HepG2 (cell line): ENCODE measurements at regions not wholly inside any gene's neighbourhood (a gene's known extent, or its start where the extent isn't known, plus 50 kb on each side); places are given as distances from the start of the nearest gene placed in this dataset.

Experiments used
- ATAC-seq: fragments of 200-7000 bp; cut with Tn5 transposase; 3 replicates; pipeline ENCODE4 v1.9.1; 2020; ENCODE audit warnings: mild to moderate bottlenecking, moderate library complexity
- BruUV-seq: library from RNA; stranded (reverse); fragments of 400-500 nt; replicated peaks from 2 replicates; lab custom pipeline; 2021; lab: Mats Ljungman, UMichigan
- CTCF ChIA-PET: fragments of 300-600 bp; formaldehyde crosslinking; extraction: SDS; loops from one replicate; lab custom pipeline; 2021; ENCODE audit warnings: low total read pairs, inconsistent platforms, low intra/inter-chr PET ratio; lab: Yijun Ruan, JAX
- POLR2A ChIA-PET: fragments of 350-600 bp; sonication (Branson Sonifier 250); formaldehyde crosslinking; loops from one replicate; lab custom pipeline; 2020; ENCODE audit warnings: antibody characterized with exemption, inconsistent platforms; lab: Yijun Ruan, JAX
- DNase-seq: peaks from one replicate; pipeline ENCODE4 v3.0.0-alpha.2; 2015; ENCODE audit warnings: low spot score
- FAIRE-seq: peaks from 3 replicates; lab custom pipeline; 2011; peaks lifted over from hg19 to GRCh38; lab: Jason Lieb, UNC
- H2AFZ ChIP-seq: one replicate; pipeline ENCODE4 v1.6.1; 2011; ENCODE audit warnings: low read length, inconsistent platforms
- H3K27ac ChIP-seq: fragments of 300-600 bp; 3 replicates; pipeline ENCODE4 v1.8.0; 2011; ENCODE audit warnings: mixed run types, mild to moderate bottlenecking, mixed read lengths, low read length, inconsistent platforms; ENCODE audit not compliant: insufficient read depth; ENCODE audit errors: extremely low read length
- H3K27me3 ChIP-seq, 2 experiments: fragments of 200-600 bp in 1 of 2; 2 replicates in 1 of 2; 3 replicates in 1 of 2; pipeline versions ENCODE4 v1.6.0 to v1.8.0; 2011; ENCODE audit warnings: low read length in 2 of 2, mild to moderate bottlenecking in 2 of 2, moderate library complexity in 2 of 2, inconsistent platforms in 1 of 2; ENCODE audit not compliant: insufficient read depth in 2 of 2, control insufficient read depth in 1 of 2
- H3K36me3 ChIP-seq, 2 experiments: fragments of 200-600 bp in 1 of 2; replicated peaks in 1 of 2; 2 replicates in 1 of 2; 3 replicates in 1 of 2; pipeline versions ENCODE4 v1.5.1 to v1.8.0; 2011; ENCODE audit warnings: low read length in 2 of 2, inconsistent platforms in 1 of 2; ENCODE audit not compliant: insufficient read depth in 2 of 2, control insufficient read depth in 1 of 2
- H3K4me1 ChIP-seq: 2 replicates; pipeline ENCODE4 v1.5.1; 2012; ENCODE audit warnings: low read length, inconsistent platforms; ENCODE audit not compliant: insufficient read depth
- H3K4me2 ChIP-seq: 2 replicates; pipeline ENCODE4 v1.6.0; 2011; ENCODE audit warnings: low read depth, low read length, inconsistent platforms
- H3K4me3 ChIP-seq, 3 experiments: fragments of 200-600 bp in 1 of 3; sonication (generic), shearing (Covaris generic) in 1 of 3; replicated peaks in 1 of 3; 2 replicates each; pipeline ENCODE4 v1.5.1; 2011 to 2016; ENCODE audit warnings: low read length in 3 of 3, inconsistent platforms in 2 of 3, low read depth in 2 of 3, mild to moderate bottlenecking in 2 of 3, control low read depth in 1 of 3, mixed read lengths in 1 of 3; ENCODE audit not compliant: insufficient read depth in 1 of 3
- H3K79me2 ChIP-seq: one replicate; pipeline ENCODE4 v1.6.1; 2011; ENCODE audit warnings: low read length, inconsistent platforms; ENCODE audit not compliant: insufficient read depth
- H3K9ac ChIP-seq: 2 replicates; pipeline ENCODE4 v1.6.0; 2011; ENCODE audit warnings: mild to moderate bottlenecking, low read depth, low read length, inconsistent platforms; ENCODE audit not compliant: insufficient read depth
- H3K9me3 ChIP-seq: 2 replicates; pipeline ENCODE4 v1.5.1; 2012; ENCODE audit warnings: mild to moderate bottlenecking, low read length
- H4K20me1 ChIP-seq: 2 replicates; pipeline ENCODE4 v1.6.0; 2011; ENCODE audit warnings: inconsistent platforms, mild to moderate bottlenecking, low read length, moderate library complexity; ENCODE audit not compliant: insufficient read depth
- ATF6 ChIP-seq: sonication (generic); formaldehyde crosslinking; conservative IDR thresholded peaks from 2 replicates; pipeline ENCODE4 v1.4.0; 2020; ENCODE audit warnings: missing genetic modification reagents
- KAT8 ChIP-seq: IDR thresholded peaks from 2 replicates; pipeline ENCODE4 v1.6.1; 2016; ENCODE audit warnings: missing genetic modification reagents, missing compliant biosample characterization
- KLF13 ChIP-seq: sonication (generic); formaldehyde crosslinking; IDR thresholded peaks from 2 replicates; pipeline ENCODE4 v1.4.0; 2020; ENCODE audit warnings: mild to moderate bottlenecking, missing genetic modification reagents
- LRRFIP1 ChIP-seq: sonication (generic); formaldehyde crosslinking; conservative IDR thresholded peaks from 2 replicates; pipeline ENCODE4 v1.4.0; 2020; ENCODE audit warnings: missing genetic modification reagents
- NR1H2 ChIP-seq: sonication (generic); formaldehyde crosslinking; IDR thresholded peaks from 2 replicates; pipeline ENCODE4 v1.8.1; 2022; ENCODE audit warnings: low read depth, missing genetic modification reagents, borderline replicate concordance
- PPARG ChIP-seq: conservative IDR thresholded peaks from 2 replicates; pipeline ENCODE4 v1.6.1; 2016; ENCODE audit warnings: missing biosample characterization, missing genetic modification reagents
- TOE1 ChIP-seq: sonication (generic); formaldehyde crosslinking; IDR thresholded peaks from 2 replicates; pipeline ENCODE4 v1.4.0; 2020; ENCODE audit warnings: mild to moderate bottlenecking, missing genetic modification reagents
- WGBS: methylation state at CpG from one replicate; pipeline ENCODE4 v1.1.6; 2017; ENCODE audit warnings: low lambda C conversion rate; 5-methylcytosine and 5-hydroxymethylcytosine counted together
- in situ Hi-C: cut with HindIII; loops from 2 replicates; pipeline ENCODE4 v1.10.0; 2017; ENCODE audit warnings: low pct_unique_long_range_greater_than_20kb; ENCODE audit not compliant: extremely low pct_ligation_motif_present
- intact Hi-C: fragments of 100-400 bp; cut with micrococcal nuclease; formaldehyde crosslinking; loops from one replicate; pipeline ENCODE4 v1.10.0; 2022; ENCODE audit not compliant: unreplicated experiment
- TF ChIP-seq, protein P1 (sequence below): sonication (generic); formaldehyde crosslinking; IDR thresholded peaks from 2 replicates; pipeline ENCODE4 v1.4.0; 2020; ENCODE audit warnings: mild to moderate bottlenecking, missing genetic modification reagents

DNA sequence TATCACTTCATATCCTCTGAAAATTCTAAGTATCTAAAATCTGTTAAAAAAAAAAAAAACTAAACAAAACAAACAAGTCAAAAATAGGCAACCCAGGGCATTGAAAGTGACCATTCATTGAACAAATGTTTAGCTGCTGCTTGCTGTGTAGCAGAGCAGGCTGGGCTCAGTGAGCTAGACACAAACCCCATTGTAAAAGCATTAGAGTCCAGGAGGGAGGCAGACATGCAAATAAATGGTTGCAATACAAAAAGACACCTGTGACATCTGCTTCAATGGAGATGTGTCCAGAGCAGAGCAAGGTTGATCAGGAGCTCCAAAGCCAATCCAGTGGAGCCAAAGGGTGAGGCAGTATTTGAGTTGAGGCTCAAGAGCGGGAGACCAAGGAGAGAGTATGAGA lies 267.3 kb upstream of the GATB start:
- Histone ChIP-seq H3K9me3 (no peaks in the 10 kb centered on the region), H3K27me3 (no peaks in the 10 kb centered on the region; a peak in 2 of 5 replicates), H4K20me1 (no peaks in the 10 kb centered on the region), H3K9ac (no peak overlapping the region), H3K4me3 (no peak overlapping the region), H3K4me1 (no peaks in the 10 kb centered on the region), H3K27ac (no peak overlapping the region), H2AFZ (no peak overlapping the region), H3K79me2 (no peaks in the 10 kb centered on the region), H3K4me2 (no peak overlapping the region), H3K36me3 (no peaks in the 10 kb centered on the region)
- FAIRE-seq: no peak
- WGBS: 0% methylated on average over 1 of the region's 1 CpG
- ChIA-PET POLR2A (no interaction called here), CTCF (no interaction called here)
- DNase-seq: no peak
- in situ Hi-C loops (no loop called here), intact Hi-C loops (no loop called here)
- no TSS peak for BruUV-seq
- no peak for ATAC-seq
- TF ChIP-seq NR1H2 (no peak), KAT8 (CRISPR knock-in tag) (no peak), LRRFIP1 (no peak), TOE1 (CRISPR knock-in tag) (no peak), KLF13 (CRISPR knock-in tag) (no peak), ATF6 (no peak), PPARG (CRISPR knock-in tag) (no peak)
- TF ChIP-seq, protein P1, sequence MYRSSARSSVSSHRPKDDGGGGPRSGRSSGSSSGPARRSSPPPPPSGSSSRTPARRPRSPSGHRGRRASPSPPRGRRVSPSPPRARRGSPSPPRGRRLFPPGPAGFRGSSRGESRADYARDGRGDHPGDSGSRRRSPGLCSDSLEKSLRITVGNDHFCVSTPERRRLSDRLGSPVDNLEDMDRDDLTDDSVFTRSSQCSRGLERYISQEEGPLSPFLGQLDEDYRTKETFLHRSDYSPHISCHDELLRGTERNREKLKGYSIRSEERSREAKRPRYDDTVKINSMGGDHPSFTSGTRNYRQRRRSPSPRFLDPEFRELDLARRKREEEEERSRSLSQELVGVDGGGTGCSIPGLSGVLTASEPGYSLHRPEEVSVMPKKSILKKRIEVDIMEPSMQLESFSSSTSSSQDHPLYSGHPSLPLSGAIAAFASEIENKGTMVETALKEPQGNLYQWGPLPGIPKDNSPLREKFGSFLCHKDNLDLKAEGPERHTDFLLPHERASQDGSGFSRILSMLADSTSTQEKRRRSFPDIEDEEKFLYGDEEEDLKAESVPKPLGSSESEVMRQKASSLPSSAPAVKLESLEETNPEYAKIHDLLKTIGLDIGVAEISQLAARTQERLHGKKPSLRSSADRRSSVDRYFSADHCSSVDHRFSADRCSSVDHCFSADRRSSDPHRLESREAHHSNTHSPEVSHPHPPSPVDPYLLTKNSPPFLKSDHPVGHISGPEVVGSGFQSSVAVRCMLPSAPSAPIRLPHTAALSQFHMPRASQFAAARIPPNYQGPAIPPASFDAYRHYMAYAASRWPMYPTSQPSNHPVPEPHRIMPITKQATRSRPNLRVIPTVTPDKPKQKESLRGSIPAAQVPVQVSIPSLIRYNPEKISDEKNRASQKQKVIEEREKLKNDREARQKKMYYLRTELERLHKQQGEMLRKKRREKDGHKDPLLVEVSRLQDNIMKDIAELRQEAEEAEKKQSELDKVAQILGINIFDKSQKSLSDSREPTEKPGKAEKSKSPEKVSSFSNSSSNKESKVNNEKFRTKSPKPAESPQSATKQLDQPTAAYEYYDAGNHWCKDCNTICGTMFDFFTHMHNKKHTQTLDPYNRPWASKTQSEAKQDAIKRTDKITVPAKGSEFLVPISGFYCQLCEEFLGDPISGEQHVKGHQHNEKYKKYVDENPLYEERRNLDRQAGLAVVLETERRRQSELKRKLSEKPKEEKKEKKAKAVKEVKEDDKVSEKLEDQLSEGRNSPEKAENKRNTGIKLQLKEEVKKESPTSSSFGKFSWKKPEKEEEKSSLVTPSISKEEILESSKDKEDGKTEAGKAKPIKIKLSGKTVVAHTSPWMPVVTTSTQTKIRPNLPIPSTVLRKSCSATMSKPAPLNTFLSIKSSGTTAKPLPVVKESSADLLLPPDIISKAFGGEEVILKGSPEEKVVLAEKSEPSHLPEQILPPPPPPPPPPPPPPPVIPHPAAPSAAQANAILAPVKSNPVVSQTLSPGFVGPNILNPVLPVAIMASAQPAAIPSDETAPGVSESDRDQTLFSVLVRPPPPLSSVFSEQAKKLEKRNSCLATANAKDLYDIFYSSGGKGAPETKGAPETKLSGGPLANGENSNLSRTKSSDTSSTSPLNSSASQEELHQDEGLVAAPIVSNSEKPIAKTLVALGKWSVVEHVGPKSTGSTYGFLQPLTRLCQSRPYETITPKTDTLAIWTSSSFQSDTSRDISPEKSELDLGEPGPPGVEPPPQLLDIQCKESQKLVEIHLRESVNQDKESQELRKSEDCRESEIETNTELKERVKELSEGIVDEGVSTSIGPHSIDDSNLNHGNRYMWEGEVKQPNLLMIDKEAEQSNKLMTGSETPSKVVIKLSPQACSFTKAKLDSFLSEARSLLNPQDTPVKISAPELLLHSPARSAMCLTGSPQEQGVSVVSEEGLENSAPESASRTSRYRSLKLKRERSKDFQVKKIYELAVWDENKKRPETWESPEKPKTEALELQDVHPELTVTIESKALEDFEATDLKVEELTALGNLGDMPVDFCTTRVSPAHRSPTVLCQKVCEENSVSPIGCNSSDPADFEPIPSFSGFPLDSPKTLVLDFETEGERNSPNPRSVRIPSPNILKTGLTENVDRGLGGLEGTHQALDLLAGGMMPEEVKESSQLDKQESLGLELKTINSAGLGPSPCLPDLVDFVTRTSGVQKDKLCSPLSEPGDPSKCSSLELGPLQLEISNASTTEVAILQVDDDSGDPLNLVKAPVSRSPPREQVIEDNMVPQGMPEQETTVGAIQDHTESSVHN (CRISPR knock-in tag): no peak
